Neural cell (in vitro differentiated cells): ENCODE measurements at regions not wholly inside any gene's neighbourhood (a gene's known extent, or its start where the extent isn't known, plus 50 kb on each side); places are given as distances from the start of the nearest gene placed in this dataset.

Source experiments
- EP300 ChIP-seq: fragments of 450-650 bp; conservative IDR thresholded peaks from 2 replicates; pipeline ENCODE4 v1.6.1; 2014; ENCODE audit warnings: antibody characterized with exemption, mild to moderate bottlenecking, moderate library complexity; ENCODE audit not compliant: poor library complexity, severe bottlenecking
- EZH2 ChIP-seq: fragments of 200-600, 300-800 bp; shearing (Covaris generic), sonication (generic); IDR thresholded peaks from 2 replicates; pipeline ENCODE4 v1.6.1; 2014; ENCODE audit warnings: antibody characterized with exemption, low read length, borderline replicate concordance, mild to moderate bottlenecking; ENCODE audit not compliant: insufficient read depth, poor library complexity, severe bottlenecking
- POLR2AphosphoS5 ChIP-seq: IDR thresholded peaks from 2 replicates; pipeline ENCODE4 v1.6.1; 2012
- RAD21 ChIP-seq: fragments of 450-650 bp; conservative IDR thresholded peaks from 2 replicates; pipeline ENCODE4 v1.6.1; 2014; ENCODE audit warnings: antibody characterized with exemption, mild to moderate bottlenecking, moderate library complexity
- TAF1 ChIP-seq: IDR thresholded peaks from 2 replicates; pipeline ENCODE4 v1.6.1; 2012; ENCODE audit warnings: low read depth
- TF ChIP-seq, protein P1 (sequence below): fragments of 450-650 bp; IDR thresholded peaks from 2 replicates; pipeline ENCODE4 v1.5.1; 2014; ENCODE audit warnings: antibody characterized with exemption, mild to moderate bottlenecking, moderate library complexity; ENCODE audit not compliant: poor library complexity, severe bottlenecking
- TF ChIP-seq, protein P2 (sequence below): IDR thresholded peaks from 2 replicates; pipeline ENCODE4 v1.6.1; 2012; ENCODE audit warnings: borderline replicate concordance

GRCh38 chr1:89460325-89460724 is 64.3 kb upstream of the LRRC8B start:
- TF ChIP-seq, protein P1, sequence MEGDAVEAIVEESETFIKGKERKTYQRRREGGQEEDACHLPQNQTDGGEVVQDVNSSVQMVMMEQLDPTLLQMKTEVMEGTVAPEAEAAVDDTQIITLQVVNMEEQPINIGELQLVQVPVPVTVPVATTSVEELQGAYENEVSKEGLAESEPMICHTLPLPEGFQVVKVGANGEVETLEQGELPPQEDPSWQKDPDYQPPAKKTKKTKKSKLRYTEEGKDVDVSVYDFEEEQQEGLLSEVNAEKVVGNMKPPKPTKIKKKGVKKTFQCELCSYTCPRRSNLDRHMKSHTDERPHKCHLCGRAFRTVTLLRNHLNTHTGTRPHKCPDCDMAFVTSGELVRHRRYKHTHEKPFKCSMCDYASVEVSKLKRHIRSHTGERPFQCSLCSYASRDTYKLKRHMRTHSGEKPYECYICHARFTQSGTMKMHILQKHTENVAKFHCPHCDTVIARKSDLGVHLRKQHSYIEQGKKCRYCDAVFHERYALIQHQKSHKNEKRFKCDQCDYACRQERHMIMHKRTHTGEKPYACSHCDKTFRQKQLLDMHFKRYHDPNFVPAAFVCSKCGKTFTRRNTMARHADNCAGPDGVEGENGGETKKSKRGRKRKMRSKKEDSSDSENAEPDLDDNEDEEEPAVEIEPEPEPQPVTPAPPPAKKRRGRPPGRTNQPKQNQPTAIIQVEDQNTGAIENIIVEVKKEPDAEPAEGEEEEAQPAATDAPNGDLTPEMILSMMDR = no peak
- TF ChIP-seq POLR2AphosphoS5 (no peak), EZH2 (no peak), EP300 (no peak), TAF1 (no peak), RAD21 (no peak)
- TF ChIP-seq, protein P2, sequence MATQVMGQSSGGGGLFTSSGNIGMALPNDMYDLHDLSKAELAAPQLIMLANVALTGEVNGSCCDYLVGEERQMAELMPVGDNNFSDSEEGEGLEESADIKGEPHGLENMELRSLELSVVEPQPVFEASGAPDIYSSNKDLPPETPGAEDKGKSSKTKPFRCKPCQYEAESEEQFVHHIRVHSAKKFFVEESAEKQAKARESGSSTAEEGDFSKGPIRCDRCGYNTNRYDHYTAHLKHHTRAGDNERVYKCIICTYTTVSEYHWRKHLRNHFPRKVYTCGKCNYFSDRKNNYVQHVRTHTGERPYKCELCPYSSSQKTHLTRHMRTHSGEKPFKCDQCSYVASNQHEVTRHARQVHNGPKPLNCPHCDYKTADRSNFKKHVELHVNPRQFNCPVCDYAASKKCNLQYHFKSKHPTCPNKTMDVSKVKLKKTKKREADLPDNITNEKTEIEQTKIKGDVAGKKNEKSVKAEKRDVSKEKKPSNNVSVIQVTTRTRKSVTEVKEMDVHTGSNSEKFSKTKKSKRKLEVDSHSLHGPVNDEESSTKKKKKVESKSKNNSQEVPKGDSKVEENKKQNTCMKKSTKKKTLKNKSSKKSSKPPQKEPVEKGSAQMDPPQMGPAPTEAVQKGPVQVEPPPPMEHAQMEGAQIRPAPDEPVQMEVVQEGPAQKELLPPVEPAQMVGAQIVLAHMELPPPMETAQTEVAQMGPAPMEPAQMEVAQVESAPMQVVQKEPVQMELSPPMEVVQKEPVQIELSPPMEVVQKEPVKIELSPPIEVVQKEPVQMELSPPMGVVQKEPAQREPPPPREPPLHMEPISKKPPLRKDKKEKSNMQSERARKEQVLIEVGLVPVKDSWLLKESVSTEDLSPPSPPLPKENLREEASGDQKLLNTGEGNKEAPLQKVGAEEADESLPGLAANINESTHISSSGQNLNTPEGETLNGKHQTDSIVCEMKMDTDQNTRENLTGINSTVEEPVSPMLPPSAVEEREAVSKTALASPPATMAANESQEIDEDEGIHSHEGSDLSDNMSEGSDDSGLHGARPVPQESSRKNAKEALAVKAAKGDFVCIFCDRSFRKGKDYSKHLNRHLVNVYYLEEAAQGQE = no peak
